Ureter (tissue), 1 donor: ENCODE measurements at regions not wholly inside any gene's neighbourhood (a gene's known extent, or its start where the extent isn't known, plus 50 kb on each side); places are given as distances from the start of the nearest gene placed in this dataset.

Source experiments
- DNase-seq: peaks from one replicate; pipeline ENCODE4 v3.0.0-alpha.2; 2020; ENCODE audit warnings: low spot score
- donor health status: DM: yes; HTN: yes; CAD: no.

- DNase-seq, result no peak
Observed at GRCh38 chr9:89554307-89555035, 50.3 kb upstream of the GADD45G start.

DNA sequence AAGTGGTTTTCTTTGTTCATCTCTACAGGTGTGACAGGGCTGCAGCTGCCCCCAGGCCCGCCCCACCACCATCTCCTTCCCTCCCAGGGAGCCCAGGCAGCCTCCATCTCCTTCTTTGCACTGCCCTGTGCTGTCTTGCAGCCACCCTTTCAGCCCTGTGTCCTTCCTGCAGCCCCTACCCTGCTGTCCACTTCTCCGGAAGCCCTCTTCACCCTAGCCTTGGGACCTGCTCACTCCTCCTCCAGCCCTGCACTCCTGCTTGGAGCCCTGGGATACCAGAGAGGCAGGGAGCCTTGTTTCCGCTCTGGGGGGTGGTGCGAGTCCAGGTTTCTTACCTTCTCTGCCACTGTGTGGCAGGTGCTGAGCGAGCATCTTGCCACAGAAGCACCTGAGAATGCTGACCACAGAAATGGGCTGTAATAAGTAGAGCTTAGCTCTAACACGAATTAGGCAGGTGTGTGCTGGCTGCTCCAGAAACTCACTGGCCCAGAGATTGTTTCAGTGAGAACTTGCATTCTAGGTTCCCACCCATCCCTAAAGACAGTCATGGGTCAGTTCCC, 51.3 kb upstream of the GADD45G start:
- DNase-seq, result no peak

DNA sequence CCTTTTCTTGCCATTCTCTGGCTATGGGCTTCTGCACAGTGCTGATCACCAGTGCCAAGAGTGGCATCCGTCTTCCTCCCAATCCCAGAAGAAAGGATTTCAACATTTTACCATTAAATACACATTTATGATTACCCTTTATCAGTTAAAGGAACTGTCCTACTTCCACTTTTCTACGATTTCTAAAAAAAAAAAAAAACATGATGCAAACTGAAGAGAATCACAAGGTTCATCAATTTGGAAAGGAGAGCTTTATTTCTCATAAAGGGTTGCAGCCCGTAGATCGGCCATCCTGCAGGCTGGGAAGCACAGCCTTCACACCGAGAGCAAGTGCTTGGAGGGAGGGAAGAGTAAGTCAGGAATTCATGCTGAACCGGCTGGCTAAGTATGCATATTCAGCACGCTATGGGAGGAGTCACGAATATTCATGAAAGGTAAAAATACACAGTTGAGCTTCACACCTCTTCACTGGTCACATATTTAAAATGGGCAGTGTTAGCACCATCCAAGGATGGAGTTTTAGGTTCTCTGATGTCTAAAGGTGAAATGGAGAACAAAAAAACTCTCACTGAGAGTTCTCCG, 52.5 kb upstream of the SEMA4D start:
- DNase-seq, result no peak

- DNase-seq, result peak; percentile 86
Observed at GRCh38 chr9:89549031-89549644, 51.2 kb upstream of the SEMA4D start.

- no peak for DNase-seq
Observed at GRCh38 chr9:89548071-89548638, 50.2 kb upstream of the SEMA4D start.
